Adipocyte (in vitro differentiated cells): ENCODE measurements at regions not wholly inside any gene's neighbourhood (a gene's known extent, or its start where the extent isn't known, plus 50 kb on each side); places are given as distances from the start of the nearest gene placed in this dataset.

Experiments used
- DNase-seq: peaks from one replicate; pipeline ENCODE4 v3.0.0-alpha.2; 2015; ENCODE audit warnings: low read depth
- H3K27me3 ChIP-seq: replicated peaks from 2 replicates; pipeline ENCODE4 v1.7.0; 2013; ENCODE audit warnings: mild to moderate bottlenecking, low read length, moderate library complexity; ENCODE audit not compliant: control insufficient read depth, insufficient read depth
- H3K36me3 ChIP-seq: 2 replicates; pipeline ENCODE4 v1.7.0; 2013; ENCODE audit warnings: low read length, mild to moderate bottlenecking, moderate library complexity; ENCODE audit not compliant: control insufficient read depth, insufficient read depth, severe bottlenecking
- H3K4me1 ChIP-seq: 2 replicates; pipeline ENCODE4 v1.7.0; 2013; ENCODE audit warnings: mild to moderate bottlenecking, low read length, moderate library complexity; ENCODE audit not compliant: control insufficient read depth, insufficient read depth
- H3K4me3 ChIP-seq: 2 replicates; pipeline ENCODE4 v1.7.0; 2013; ENCODE audit warnings: mild to moderate bottlenecking, low read length, moderate library complexity
- H3K9ac ChIP-seq: 2 replicates; pipeline ENCODE4 v1.7.0; 2013; ENCODE audit warnings: mild to moderate bottlenecking, low read length, moderate library complexity
- H3K9me3 ChIP-seq: 2 replicates; pipeline ENCODE4 v1.7.0; 2013; ENCODE audit warnings: mild to moderate bottlenecking, low read length, moderate library complexity; ENCODE audit not compliant: control insufficient read depth

DNA sequence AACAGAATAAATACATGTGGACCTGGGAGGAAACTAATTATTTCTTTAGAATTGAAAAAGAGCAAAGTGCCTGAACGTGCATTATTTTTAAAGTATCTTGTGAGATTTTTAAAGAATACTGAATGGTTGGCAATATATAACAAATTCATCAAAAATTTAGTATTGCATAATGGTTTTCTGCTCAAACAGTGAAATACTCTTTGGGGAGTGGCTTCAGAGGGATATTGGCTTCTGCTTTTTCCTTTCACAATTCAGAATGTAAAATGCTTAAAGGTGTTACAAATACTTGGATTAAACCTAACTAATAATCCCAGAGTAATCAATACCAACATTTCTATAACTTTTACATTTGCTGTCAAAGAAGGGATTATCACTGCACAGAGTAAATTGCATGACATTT, 379.3 kb upstream of the CHD1 start:
- H3K9me3 ChIP-seq, result no peaks in the 10 kb centered on the region
- H3K36me3 ChIP-seq, result no peaks in the 10 kb centered on the region
- H3K27me3 ChIP-seq, result no peaks in the 10 kb centered on the region
- no peak overlapping the region for H3K4me3 ChIP-seq
- no peak for DNase-seq
- no peaks in the 10 kb centered on the region for H3K4me1 ChIP-seq
- H3K9ac ChIP-seq, result no peak overlapping the region

DNA sequence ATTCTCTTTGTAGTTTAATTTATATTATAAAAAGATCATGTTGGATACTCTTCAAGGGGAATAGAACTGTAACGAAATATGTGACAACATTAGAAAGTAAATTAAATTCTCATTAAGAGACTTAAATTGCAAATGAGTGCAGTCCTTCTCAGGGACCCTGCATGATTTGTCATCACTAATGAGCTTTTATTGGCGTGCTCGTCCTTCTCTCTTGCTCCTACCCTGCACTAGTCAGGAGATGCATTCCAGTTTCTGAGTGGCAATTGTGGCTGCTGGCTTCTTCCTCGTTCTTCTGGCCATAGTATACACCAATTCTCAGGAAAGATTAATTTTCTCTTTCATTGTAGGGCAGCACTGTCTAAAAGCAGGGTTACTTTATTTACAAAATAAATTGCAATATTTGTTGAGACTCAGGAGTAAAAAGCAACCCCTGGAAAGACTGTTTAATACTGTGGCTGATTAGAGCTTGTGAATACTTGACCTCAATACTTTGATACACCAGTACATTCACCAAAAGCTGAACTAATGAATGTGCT, 376.3 kb upstream of the CHD1 start:
- Histone ChIP-seq H3K4me3 (no peak overlapping the region), H3K4me1 (no peaks in the 10 kb centered on the region), H3K9me3 (no peaks in the 10 kb centered on the region), H3K36me3 (no peaks in the 10 kb centered on the region), H3K27me3 (no peaks in the 10 kb centered on the region), H3K9ac (no peak overlapping the region)
- DNase-seq, result no peak

DNA sequence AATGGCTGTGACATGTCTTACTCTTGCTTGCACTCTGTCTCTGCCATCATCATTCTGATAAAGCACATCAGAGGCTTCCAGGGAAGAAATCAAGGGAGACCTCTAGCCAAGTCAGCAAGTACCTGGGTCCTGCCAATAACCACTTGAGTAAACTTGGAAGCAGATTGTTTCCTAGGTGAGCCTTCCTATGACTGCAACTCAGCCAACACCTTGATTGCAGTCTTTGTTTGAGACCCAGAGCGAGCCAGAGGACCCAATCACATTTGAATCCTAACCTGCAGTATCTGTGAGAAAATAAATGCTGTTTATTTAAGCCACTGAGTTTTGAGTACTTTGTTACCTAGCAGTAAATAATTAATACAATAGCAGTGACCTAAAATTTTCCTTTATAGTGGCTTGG, 356.8 kb upstream of the CHD1 start:
- H3K9ac ChIP-seq, result no peak overlapping the region
- no peaks in the 10 kb centered on the region for H3K36me3 ChIP-seq
- no peak for DNase-seq
- H3K4me1 ChIP-seq, result no peaks in the 10 kb centered on the region
- no peaks in the 10 kb centered on the region for H3K9me3 ChIP-seq
- H3K4me3 ChIP-seq, result no peak overlapping the region
- H3K27me3 ChIP-seq, result no peaks in the 10 kb centered on the region

DNA sequence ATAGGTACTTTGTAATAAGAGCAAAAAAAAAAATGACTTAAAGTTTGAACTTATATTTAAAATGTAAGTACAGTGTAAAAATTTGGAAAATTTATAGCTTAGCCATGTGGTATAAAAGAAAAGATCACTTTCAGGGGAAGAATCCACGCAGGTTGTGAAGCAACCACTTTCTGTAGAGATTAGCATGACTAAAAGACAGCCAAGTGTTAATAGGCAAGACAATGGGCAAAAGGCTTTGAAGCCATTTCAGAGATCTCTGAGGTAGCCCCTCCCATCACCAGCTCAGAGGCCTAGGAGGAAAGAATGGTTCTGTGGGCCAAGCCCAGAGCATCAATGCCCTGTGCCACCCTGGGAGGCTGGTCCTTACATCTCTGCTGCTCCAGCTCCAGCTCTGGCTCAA, 346.3 kb upstream of the CHD1 start:
- Histone ChIP-seq H3K9me3 (no peaks in the 10 kb centered on the region), H3K27me3 (no peaks in the 10 kb centered on the region), H3K4me1 (no peaks in the 10 kb centered on the region), H3K36me3 (no peaks in the 10 kb centered on the region), H3K9ac (no peak overlapping the region), H3K4me3 (no peak overlapping the region)
- DNase-seq, result no peak

DNA sequence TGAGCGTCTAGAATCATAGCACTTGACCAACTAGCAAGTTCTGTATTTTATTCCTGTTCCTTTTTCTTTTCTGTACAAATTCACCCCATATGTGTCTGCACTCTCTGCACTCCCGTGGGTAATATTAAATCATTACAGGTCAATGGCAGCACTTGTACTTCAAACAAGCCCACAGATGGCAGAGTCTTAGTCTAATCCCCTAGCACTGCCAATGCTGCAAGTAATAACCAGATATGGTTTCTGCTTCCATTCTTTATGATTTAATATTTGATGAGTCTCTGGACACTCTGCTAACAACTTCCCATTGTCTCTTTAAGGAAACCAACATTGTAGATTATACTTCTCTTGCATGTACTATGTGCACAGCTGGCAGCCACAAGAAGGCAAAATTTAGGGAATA, 343.8 kb upstream of the CHD1 start:
- DNase-seq, result no peak
- H3K36me3 ChIP-seq, result no peaks in the 10 kb centered on the region
- no peaks in the 10 kb centered on the region for H3K27me3 ChIP-seq
- no peaks in the 10 kb centered on the region for H3K9me3 ChIP-seq
- no peaks in the 10 kb centered on the region for H3K4me1 ChIP-seq
- H3K4me3 ChIP-seq, result no peak overlapping the region
- no peak overlapping the region for H3K9ac ChIP-seq

DNA sequence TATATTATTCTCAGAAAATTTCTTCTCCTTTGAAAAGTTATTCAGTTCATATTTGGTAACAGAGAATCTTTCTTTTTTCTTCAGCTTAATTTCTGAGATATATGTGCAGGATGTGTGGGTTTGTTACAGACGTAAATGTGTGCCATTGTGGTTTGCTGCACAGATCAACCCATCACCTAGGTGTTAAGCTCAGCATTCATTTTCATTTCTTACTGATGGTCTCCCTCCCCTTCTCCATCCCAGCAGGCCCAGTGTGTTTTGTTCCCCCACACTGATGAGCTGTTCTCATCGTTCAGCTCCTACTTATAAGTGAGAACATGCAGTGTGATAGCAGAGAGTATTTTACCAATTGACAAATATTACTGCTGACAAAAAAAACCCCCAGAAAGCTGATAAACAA, 330.0 kb upstream of the CHD1 start:
- Histone ChIP-seq H3K9me3 (peaks cover 21% of the 10 kb centered on the region), H3K36me3 (no peaks in the 10 kb centered on the region), H3K27me3 (no peaks in the 10 kb centered on the region), H3K4me1 (no peaks in the 10 kb centered on the region), H3K9ac (no peak overlapping the region), H3K4me3 (no peak overlapping the region)
- no peak for DNase-seq

DNA sequence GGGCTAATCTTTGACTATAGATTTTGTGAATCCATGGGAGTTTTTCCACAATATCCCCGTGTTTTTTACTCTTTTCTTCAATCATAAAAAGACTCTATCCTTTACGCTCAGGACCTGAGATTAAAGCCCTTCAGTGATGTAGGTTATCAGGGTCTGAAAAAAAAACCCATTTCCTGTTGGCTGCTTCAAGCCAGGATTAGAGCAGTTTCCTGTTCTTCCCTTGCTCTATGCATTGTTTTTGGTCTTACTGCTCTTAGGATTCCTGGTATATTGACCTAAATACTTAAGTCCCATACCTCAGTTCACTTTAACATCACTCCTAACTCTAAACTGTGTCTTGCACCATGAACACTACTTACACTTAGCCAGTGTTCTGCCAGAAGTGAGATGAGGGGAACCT, 319.3 kb upstream of the CHD1 start:
- DNase-seq, result no peak
- Histone ChIP-seq H3K9ac (no peak overlapping the region), H3K9me3 (no peaks in the 10 kb centered on the region), H3K27me3 (no peaks in the 10 kb centered on the region), H3K4me3 (no peak overlapping the region), H3K36me3 (no peaks in the 10 kb centered on the region), H3K4me1 (no peaks in the 10 kb centered on the region)

DNA sequence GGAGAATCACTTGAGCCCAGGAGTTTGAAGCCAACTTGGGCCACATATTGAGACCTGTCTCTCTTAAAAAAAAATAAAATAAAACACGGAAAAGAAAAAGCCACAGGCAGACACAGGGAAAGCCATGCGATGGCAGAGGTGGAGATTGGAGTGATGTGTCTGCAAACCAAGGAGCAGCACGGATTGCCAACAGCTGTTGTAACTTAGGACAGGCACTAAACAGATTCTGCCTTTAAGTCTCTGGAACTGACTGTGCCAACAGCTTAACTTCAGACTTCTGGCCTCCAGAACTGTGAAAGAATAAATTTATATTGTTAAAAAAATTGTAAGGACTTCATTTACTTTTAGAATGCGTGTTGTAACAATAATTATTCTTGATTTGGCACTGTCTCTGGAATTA, 318.5 kb upstream of the CHD1 start:
- no peak overlapping the region for H3K4me3 ChIP-seq
- no peaks in the 10 kb centered on the region for H3K27me3 ChIP-seq
- DNase-seq, result no peak
- H3K9me3 ChIP-seq, result no peaks in the 10 kb centered on the region
- H3K4me1 ChIP-seq, result no peaks in the 10 kb centered on the region
- no peak overlapping the region for H3K9ac ChIP-seq
- H3K36me3 ChIP-seq, result no peaks in the 10 kb centered on the region

DNA sequence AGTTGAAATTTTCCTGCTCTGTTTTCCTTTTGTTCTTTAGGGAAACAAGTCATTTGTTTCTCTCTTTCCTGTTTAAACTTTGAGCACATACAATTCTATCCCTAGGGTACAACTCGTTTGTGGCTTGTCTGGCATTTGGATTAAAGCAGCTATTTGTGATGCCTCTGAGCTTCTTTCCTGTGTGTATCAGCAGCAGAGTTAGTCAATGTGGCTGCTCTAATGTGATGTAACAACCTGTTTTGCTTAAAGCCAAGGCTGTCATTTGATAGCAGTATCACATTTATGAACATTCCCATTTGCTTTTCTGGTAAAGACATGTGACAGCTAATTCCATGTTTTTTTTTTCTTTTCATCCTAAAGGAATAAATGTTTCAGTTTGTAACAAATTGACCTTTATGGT, 314.3 kb upstream of the CHD1 start:
- no peak overlapping the region for H3K9ac ChIP-seq
- no peaks in the 10 kb centered on the region for H3K9me3 ChIP-seq
- DNase-seq, result no peak
- H3K4me1 ChIP-seq, result no peaks in the 10 kb centered on the region
- no peaks in the 10 kb centered on the region for H3K27me3 ChIP-seq
- H3K36me3 ChIP-seq, result no peaks in the 10 kb centered on the region
- H3K4me3 ChIP-seq, result no peak overlapping the region

DNA sequence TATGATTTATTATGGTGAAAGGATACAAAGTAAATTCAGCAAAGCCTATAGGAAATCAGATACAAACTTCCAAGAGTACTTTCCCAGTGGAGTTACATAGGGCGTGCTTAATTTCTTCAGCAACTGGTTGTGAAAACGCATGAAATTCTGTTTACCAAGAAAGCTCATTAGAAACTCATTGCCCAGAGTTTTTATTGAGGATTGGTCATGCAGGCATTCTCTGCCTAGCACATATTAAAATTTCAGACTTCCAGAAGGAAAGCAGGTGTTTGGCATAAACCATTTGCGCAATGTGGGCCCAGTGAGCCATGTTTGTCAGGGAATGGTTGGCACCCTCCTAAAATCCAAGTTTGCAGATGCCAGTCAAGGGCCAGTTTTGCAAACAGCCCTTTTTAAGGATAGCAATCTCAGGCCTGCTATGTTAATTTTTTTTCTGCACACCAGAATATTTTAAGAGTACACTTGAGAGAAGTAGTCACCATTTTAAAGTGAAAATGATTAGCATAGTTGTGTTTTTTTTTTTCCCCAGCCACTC, 311.1 kb upstream of the CHD1 start:
- no peak overlapping the region for H3K4me3 ChIP-seq
- H3K9me3 ChIP-seq, result no peaks in the 10 kb centered on the region
- no peak overlapping the region for H3K9ac ChIP-seq
- no peaks in the 10 kb centered on the region for H3K4me1 ChIP-seq
- no peaks in the 10 kb centered on the region for H3K27me3 ChIP-seq
- DNase-seq, result no peak
- H3K36me3 ChIP-seq, result no peaks in the 10 kb centered on the region

DNA sequence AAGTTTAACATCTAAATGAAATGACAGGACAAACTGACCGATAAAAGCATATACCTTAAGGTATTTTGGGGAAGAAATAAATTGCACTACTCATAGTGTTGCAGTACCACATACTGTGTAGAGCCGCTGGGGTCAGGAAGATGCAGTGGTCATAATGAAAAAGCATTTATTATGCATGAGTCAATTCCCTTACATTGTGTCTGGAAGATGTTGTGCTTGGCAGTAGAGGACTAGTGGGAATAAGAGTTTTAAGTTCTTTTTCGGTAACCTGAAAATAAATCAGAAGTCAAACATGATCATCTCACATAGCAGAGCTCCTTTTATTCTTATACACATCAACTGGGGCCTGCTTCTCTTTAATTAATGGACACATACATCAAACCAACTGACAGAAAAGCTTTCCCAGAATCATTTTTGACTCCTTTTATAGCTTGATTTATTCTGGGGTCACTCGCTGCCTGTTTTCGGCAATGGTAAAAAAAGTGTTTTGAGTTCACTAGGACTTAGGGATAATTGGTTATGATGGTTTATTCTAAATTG, 262.5 kb upstream of the CHD1 start:
- H3K4me3 ChIP-seq, result no peak overlapping the region

DNA sequence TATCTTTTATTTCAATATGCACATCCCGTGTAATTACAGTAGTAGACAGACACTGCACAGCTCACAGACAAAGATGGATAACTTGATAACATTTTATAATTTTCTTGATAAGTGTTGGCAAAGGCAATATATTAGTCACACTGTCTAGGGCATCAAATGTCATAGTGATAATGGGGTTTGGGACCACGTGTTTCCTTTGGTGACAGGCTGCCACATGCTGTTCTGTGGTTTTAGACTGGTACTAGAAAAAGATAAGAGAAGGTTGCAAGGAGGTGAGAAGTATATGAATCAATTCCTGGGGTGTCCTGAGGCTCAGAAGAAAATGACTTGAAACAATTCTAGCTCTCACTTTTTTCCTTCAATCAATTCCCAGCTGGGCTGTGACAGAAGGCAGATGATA, 258.8 kb upstream of the CHD1 start:
- no peaks in the 10 kb centered on the region for H3K9me3 ChIP-seq
- H3K9ac ChIP-seq, result no peak overlapping the region
- H3K36me3 ChIP-seq, result no peaks in the 10 kb centered on the region
- H3K4me1 ChIP-seq, result no peaks in the 10 kb centered on the region
- no peak for DNase-seq
- no peaks in the 10 kb centered on the region for H3K27me3 ChIP-seq
- H3K4me3 ChIP-seq, result no peak overlapping the region

More for the DNA sequence above, 262.5 kb upstream of the CHD1 start:
- Histone ChIP-seq H3K9me3 (no peaks in the 10 kb centered on the region), H3K9ac (no peak overlapping the region), H3K36me3 (no peaks in the 10 kb centered on the region), H3K27me3 (no peaks in the 10 kb centered on the region), H3K4me1 (no peaks in the 10 kb centered on the region)
- DNase-seq, result no peak
